ENCODE measurements at regions not wholly inside any gene's neighbourhood (a gene's known extent, or its start where the extent isn't known, plus 50 kb on each side); places are given as distances from the start of the nearest gene placed in this dataset.

DNA sequence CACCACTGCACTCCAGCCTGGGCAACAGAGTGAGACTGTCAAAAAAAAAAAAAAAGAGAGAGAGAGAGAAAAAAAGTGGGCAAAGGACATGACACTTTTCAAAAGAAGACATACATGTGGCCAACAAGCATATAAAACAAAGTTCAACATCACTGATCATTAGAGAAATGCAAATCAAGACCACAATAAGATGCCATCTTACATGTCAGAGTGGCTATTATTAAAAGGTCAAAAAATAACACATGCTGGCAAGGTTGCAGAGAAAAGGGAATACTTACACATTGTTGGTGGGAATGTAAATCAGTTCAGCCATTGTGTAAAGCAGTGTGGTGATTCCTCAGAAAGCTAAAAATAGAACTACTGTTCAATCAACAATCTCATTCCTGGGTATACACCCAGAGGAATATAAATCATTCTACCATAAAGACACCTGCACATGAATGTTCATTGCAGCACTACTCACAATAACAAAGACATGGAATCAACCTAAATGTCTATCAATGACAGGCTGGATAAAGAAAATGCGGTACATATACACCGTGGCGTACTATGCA is 94.9 kb upstream of the TRIM2 start:
- DNase-seq (ENCODE audit: low spot score), result no peak
- TF ChIP-seq, protein P1, sequence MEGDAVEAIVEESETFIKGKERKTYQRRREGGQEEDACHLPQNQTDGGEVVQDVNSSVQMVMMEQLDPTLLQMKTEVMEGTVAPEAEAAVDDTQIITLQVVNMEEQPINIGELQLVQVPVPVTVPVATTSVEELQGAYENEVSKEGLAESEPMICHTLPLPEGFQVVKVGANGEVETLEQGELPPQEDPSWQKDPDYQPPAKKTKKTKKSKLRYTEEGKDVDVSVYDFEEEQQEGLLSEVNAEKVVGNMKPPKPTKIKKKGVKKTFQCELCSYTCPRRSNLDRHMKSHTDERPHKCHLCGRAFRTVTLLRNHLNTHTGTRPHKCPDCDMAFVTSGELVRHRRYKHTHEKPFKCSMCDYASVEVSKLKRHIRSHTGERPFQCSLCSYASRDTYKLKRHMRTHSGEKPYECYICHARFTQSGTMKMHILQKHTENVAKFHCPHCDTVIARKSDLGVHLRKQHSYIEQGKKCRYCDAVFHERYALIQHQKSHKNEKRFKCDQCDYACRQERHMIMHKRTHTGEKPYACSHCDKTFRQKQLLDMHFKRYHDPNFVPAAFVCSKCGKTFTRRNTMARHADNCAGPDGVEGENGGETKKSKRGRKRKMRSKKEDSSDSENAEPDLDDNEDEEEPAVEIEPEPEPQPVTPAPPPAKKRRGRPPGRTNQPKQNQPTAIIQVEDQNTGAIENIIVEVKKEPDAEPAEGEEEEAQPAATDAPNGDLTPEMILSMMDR (IDR thresholded peaks at IDR 0.05; ENCODE audit: extremely low read depth, insufficient read depth, missing control alignments), result no peak
- in situ Hi-C loops (cut with MboI; ENCODE audit: low pct_unique_long_range_greater_than_20kb, low sequenced_read_pairs, unreplicated experiment), result no loop called here

DNA sequence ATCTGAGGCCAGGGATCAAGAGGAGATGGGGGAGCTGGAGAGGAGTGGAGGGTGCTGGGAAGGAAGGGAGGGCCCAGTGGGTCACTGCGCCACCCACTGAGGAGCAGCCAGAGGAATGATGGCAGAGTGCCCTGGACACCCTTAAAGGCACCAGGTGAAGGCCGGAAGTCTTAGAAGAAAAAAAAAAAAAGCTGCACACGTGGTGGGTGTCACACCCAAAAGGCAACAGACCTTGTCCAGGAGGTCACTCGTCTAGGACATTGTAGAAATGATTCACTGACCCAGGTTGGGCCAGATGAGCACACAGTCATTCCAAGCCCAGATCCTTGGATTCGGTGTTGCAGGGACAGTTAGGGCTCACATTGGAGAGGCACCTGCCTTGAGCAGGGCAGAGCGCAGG is 93.5 kb upstream of the TRIM2 start:
- in situ Hi-C loops (cut with MboI; ENCODE audit: low pct_unique_long_range_greater_than_20kb, low sequenced_read_pairs, unreplicated experiment), result no loop called here
- TF ChIP-seq, protein P1 (IDR thresholded peaks at IDR 0.05; ENCODE audit: extremely low read depth, insufficient read depth, missing control alignments), result no peak
- DNase-seq (ENCODE audit: low spot score), result no peak

DNA sequence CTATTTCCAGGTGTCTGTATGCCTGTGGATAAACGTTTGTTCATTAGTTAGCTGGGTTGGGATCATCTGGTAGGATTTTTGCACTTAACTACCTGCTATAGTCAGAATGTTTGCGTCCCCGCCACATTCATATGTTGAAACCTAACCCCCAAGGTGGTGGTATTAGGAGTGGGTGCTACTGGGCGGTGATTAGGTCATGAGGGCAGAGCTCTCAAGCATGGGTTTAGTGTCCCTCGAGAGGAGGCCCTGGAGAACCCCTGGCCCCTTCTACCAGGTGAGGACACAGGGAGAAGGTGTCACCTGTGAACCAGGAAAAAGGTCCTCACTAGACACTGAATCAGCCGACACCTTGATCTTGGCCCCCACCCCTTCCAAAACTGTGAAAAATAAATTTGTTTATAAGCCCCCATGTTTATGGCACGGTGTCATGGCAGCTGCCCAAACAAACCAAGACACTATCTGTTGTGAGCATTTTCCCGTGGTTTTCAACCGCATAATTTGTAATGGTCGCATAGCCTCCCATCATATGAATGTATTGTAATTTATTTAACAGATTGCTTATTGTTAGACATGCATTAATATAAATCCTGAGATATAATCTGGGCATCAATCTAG is 92.7 kb upstream of the TRIM2 start:
- no peak for DNase-seq (ENCODE audit: low spot score)
- in situ Hi-C loops (cut with MboI; ENCODE audit: low pct_unique_long_range_greater_than_20kb, low sequenced_read_pairs, unreplicated experiment), result no loop called here
- TF ChIP-seq, protein P1 (IDR thresholded peaks at IDR 0.05; ENCODE audit: extremely low read depth, insufficient read depth, missing control alignments), result no peak

DNA sequence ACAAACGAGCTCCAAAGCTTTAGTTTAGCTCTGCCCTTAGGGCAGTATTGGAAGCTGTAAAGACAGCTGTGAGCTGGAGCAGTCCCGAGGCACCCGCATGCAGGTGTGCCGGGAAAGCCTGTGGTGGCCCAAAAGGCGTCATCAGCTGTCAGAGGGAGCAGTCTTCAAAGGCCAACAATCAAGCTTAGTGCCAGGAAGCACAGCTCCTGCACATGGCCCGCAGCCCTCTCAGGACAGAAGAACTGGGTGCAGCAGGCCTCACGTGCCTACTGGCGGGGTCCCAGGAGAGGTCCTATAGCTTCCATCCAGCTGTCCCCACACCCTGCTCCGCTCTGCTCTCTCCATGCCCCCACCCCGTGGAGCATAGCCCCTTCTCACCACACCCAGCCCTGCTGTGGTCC is 92.2 kb upstream of the TRIM2 start:
- no peak for DNase-seq (ENCODE audit: low spot score)
- TF ChIP-seq, protein P1 (IDR thresholded peaks at IDR 0.05; ENCODE audit: extremely low read depth, insufficient read depth, missing control alignments), result no peak
- in situ Hi-C loops (cut with MboI; ENCODE audit: low pct_unique_long_range_greater_than_20kb, low sequenced_read_pairs, unreplicated experiment), result no loop called here

DNA sequence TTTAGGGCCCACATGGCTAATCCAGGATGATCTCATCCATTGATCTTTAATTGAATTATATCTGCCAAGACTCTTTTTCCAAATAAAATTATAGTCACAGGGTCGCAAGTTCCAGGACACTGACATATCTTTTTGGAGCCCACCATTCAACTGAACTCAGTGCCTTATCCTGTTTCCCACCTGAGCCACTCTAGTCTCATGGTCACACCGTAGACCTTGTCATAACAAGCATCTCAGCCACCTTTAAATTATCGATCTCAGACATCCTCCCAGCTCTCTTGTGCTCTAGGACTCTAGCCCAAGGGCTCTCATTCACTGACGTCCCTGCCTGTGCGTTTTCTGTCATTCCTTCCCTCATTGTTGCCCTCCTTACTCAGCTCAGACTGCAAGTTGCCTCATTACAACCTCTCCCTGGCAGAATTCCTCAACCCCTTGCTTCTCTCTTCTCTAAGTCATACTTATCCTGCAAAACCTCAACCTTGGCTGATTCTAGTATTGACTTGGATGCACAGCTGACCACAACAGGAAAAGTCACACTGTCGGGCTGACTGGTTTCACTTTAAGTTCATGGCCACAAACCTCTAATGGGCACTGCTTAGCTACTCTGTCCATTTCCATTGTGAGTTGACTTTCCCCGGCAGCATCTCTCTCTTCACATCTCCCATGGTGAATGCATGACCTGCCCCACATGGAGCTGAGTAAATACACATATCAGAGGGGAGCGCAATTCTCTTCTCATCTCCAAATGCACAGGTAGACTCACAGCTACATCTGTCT is 91.0 kb upstream of the TRIM2 start:
- in situ Hi-C loops (cut with MboI; ENCODE audit: low pct_unique_long_range_greater_than_20kb, low sequenced_read_pairs, unreplicated experiment), result no loop called here
- DNase-seq (ENCODE audit: low spot score), result no peak

DNA sequence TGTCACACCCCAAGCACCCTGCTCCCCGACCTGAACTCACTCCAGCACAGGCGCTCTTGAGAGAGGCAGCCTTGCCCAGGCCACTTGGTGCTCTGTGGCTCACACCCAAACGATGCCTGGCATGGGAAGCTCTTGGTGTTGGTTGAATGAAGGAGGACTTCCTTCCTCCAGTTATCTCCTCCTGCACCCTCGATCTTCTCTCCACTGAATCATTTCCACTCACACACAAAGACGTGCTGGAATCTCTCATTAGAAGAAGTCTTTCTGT is 90.5 kb upstream of the TRIM2 start:
- TF ChIP-seq, protein P1 (IDR thresholded peaks at IDR 0.05; ENCODE audit: extremely low read depth, insufficient read depth, missing control alignments), result no peak
- DNase-seq (ENCODE audit: low spot score), result no peak
- in situ Hi-C loops (cut with MboI; ENCODE audit: low pct_unique_long_range_greater_than_20kb, low sequenced_read_pairs, unreplicated experiment), result no loop called here

More for the DNA sequence above, 91.0 kb upstream of the TRIM2 start:
- TF ChIP-seq, protein P1 (IDR thresholded peaks at IDR 0.05; ENCODE audit: extremely low read depth, insufficient read depth, missing control alignments), result no peak
